Kidney epithelial cell (primary cell): ENCODE measurements at regions not wholly inside any gene's neighbourhood (a gene's known extent, or its start where the extent isn't known, plus 50 kb on each side); places are given as distances from the start of the nearest gene placed in this dataset.

ENCODE experiments used
- DNase-seq: peaks from one replicate; pipeline ENCODE4 v3.0.0-alpha.2; 2010; ENCODE audit warnings: low read depth
- H3K27me3 ChIP-seq: 2 replicates; pipeline ENCODE4 v1.6.0; 2011; ENCODE audit warnings: low read length; ENCODE audit not compliant: control insufficient read depth, insufficient read depth
- H3K36me3 ChIP-seq: 2 replicates; pipeline ENCODE4 v1.5.1; 2011; ENCODE audit warnings: low read length; ENCODE audit not compliant: control insufficient read depth, insufficient read depth
- H3K4me3 ChIP-seq: 2 replicates; pipeline ENCODE4 v1.5.1; 2011; ENCODE audit warnings: low read depth, mild to moderate bottlenecking, control low read depth, low read length
- CTCF ChIP-seq: IDR thresholded peaks from 2 replicates; pipeline ENCODE4 v1.5.1; 2011; ENCODE audit warnings: mild to moderate bottlenecking, moderate library complexity, low read length, control low read depth, inconsistent platforms; ENCODE audit not compliant: insufficient read depth, poor library complexity, severe bottlenecking

- no peak for DNase-seq
Measured at GRCh38 chr13:22126433-22127021, 455.7 kb downstream of the FGF9 start.

DNA sequence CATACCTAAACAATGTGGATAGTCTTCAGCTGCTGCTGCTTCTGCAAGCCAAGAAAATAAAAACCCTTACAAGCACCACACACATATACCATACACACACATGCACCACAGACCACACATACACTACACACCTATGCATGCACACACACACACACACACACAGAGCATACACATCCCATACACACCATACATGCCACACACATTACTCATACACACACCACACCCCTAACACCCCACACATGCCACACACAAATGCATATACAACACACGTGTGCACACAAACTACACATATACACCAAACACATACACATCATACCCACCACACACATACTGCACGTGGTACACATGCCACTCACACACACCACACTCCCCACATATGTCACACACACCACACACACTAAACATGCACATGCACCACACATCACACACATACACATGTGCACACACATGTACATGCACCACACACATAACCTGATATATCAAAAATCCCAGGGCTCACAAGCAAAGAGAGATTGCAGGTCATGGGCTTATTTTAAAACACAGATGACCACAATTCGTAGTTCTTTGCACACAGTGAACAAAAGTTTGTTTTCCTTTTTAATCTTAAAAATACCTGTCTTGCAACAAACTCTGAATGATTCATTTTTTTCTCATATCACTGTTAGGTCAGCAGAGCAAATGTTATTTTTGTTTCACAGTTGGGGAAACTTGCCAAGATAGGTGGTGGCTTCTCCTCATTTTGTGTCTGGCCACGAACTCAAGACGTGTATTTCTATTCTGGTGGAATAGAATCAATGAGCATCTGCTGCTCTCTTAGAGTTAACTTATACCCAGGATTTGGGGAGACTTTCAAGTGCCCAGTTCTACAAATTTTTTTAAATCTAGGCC, 456.6 kb downstream of the FGF9 start:
- H3K4me3 ChIP-seq: no peak overlapping the region
- H3K36me3 ChIP-seq: no peaks in the 10 kb centered on the region
- TF ChIP-seq CTCF: no peak
- DNase-seq: no peak
- H3K27me3 ChIP-seq: no peaks in the 10 kb centered on the region

More at GRCh38 chr13:22126433-22127021, 455.7 kb downstream of the FGF9 start:
- no peak overlapping the region for H3K4me3 ChIP-seq
- H3K27me3 ChIP-seq: no peaks in the 10 kb centered on the region
- no peak for TF ChIP-seq CTCF
- no peaks in the 10 kb centered on the region for H3K36me3 ChIP-seq

- H3K36me3 ChIP-seq: no peaks in the 10 kb centered on the region
- DNase-seq: no peak
- H3K4me3 ChIP-seq: no peak overlapping the region
- no peaks in the 10 kb centered on the region for H3K27me3 ChIP-seq
- no peak for TF ChIP-seq CTCF
Measured at GRCh38 chr13:22128441-22129408, 457.9 kb downstream of the FGF9 start.

GRCh38 chr13:22130254-22130653, 459.4 kb downstream of the FGF9 start:
- TF ChIP-seq CTCF: no peak
- Histone ChIP-seq H3K4me3 (no peak overlapping the region), H3K36me3 (no peaks in the 10 kb centered on the region), H3K27me3 (no peaks in the 10 kb centered on the region)
- DNase-seq: no peak

- no peaks in the 10 kb centered on the region for H3K27me3 ChIP-seq
- DNase-seq: no peak
- no peaks in the 10 kb centered on the region for H3K36me3 ChIP-seq
- TF ChIP-seq CTCF: no peak
- no peak overlapping the region for H3K4me3 ChIP-seq
Measured at GRCh38 chr13:22134261-22134660, 463.4 kb downstream of the FGF9 start.
